G401.6 (cell line): ENCODE measurements at regions not wholly inside any gene's neighbourhood (a gene's known extent, or its start where the extent isn't known, plus 50 kb on each side); places are given as distances from the start of the nearest gene placed in this dataset.

Experiments
- FAIRE-seq: peaks from 2 replicates; lab custom pipeline; 2012; peaks lifted over from hg19 to GRCh38; lab: Jason Lieb, UNC

- no peak for FAIRE-seq
Measured at GRCh38 chr15:35151782-35152181, 66.7 kb upstream of the NANOGP8 start.

GRCh38 chr15:35151381-35151780 is 66.3 kb upstream of the NANOGP8 start:
- no peak for FAIRE-seq

GRCh38 chr15:35150361-35150760 is 65.3 kb upstream of the NANOGP8 start:
- no peak for FAIRE-seq

GRCh38 chr15:35145336-35145735 is 60.2 kb upstream of the NANOGP8 start:
- no peak for FAIRE-seq

GRCh38 chr15:35142578-35142977 is 57.5 kb upstream of the NANOGP8 start:
- FAIRE-seq: no peak

GRCh38 chr15:35141743-35142471 is 56.8 kb upstream of the NANOGP8 start:
- FAIRE-seq: peak; percentile 88

GRCh38 chr15:35139822-35140221 is 54.7 kb upstream of the NANOGP8 start:
- FAIRE-seq: no peak

- FAIRE-seq: peak; percentile 28
Measured at GRCh38 chr15:35137190-35137574, 52.1 kb upstream of the NANOGP8 start.

- no peak for FAIRE-seq
Measured at GRCh38 chr15:35136321-35137189, 51.5 kb upstream of the NANOGP8 start.
